Right lobe of liver (tissue), 6 donors: ENCODE measurements at regions not wholly inside any gene's neighbourhood (a gene's known extent, or its start where the extent isn't known, plus 50 kb on each side); places are given as distances from the start of the nearest gene placed in this dataset.
"Not testable (repeated sequence)": the region's sequence is repeated elsewhere in the genome, so short reads cannot be mapped to it uniquely, and the experiment has no call there.

Source experiments
- ATAC-seq, 4 donors: fragments of 200-7000 bp; cut with Tn5 transposase; one replicate each; pipeline ENCODE4 v1.9.1; 2020; ENCODE audit warnings: mild to moderate bottlenecking in 4 of 4, moderate library complexity in 4 of 4
- DNase-seq, 3 donors: peaks; one replicate each; pipeline ENCODE4 v3.0.0-alpha.2; 2020
- H3K27ac ChIP-seq, 3 donors: fragments of 200-600 bp; one replicate each; pipeline ENCODE4 v1.8.0; 2022
- H3K27me3 ChIP-seq, 2 donors: fragments of 200-600 bp; one replicate each; pipeline ENCODE4 v1.8.0; 2022
- H3K36me3 ChIP-seq, 4 donors: fragments of 200-600 bp; sonication (generic) in 1 of 4; one replicate each; pipeline versions ENCODE4 v1.5.1 to v1.8.0; 2017 to 2022; ENCODE audit warnings: control low read depth in 1 of 4
- H3K4me1 ChIP-seq, 4 donors: fragments of 200-600 bp; sonication (generic) in 1 of 4; one replicate each; pipeline versions ENCODE4 v1.5.1 to v1.8.0; 2017 to 2022; ENCODE audit warnings: control low read depth in 1 of 4
- H3K4me3 ChIP-seq, 3 donors: fragments of 200-600 bp; one replicate each; pipeline ENCODE4 v1.8.0; 2022
- H3K9me3 ChIP-seq, 4 donors: fragments of 200-600 bp; sonication (generic) in 1 of 4; one replicate each; pipeline versions ENCODE4 v1.5.1 to v1.8.0; 2017 to 2022; ENCODE audit warnings: control low read depth in 1 of 4
- CTCF ChIP-seq, 4 donors: fragments of 200-600 bp in 3 of 4; fragments of 450-650 bp in 1 of 4; IDR thresholded peaks; one replicate each; pipeline versions ENCODE4 v1.5.1 to v1.8.0; 2016 to 2022; ENCODE audit warnings: antibody characterized with exemption in 4 of 4, mild to moderate bottlenecking in 2 of 4
- POLR2A ChIP-seq: fragments of 450-650 bp; IDR thresholded peaks from one replicate; pipeline ENCODE4 v1.6.1; 2017; ENCODE audit warnings: antibody characterized with exemption, mild to moderate bottlenecking
- WGBS: methylation state at CpG from one replicate; pipeline ENCODE4 v1.1.6; 2018; ENCODE audit warnings: low coverage, low lambda C conversion rate; ENCODE audit not compliant: insufficient coverage; ENCODE audit errors: missing lambda C conversion rate; 5-methylcytosine and 5-hydroxymethylcytosine counted together
- intact Hi-C, 2 donors: fragments of 100-400 bp; cut with DNase I; formaldehyde crosslinking; loops; one replicate each; pipeline versions ENCODE4 v1.11.2 to v1.14.1; 2022
- donor health status: DM: no; HTN: yes; CAD: no.
- donor health status: DM: no; HTN: no; CAD: no.
- donor health status: DM: no; HTN: no; CAD: no.
- donor health status: DM: no; HTN: yes; CAD: no.
- donor health status: DM: no; HTN: yes; CAD: no.

- Histone ChIP-seq H3K27me3 (no peaks in the 10 kb centered on the region), H3K9me3 (no peaks in the 10 kb centered on the region), H3K27ac (no peak overlapping the region), H3K4me1 (no peaks in the 10 kb centered on the region), H3K36me3 (no peaks in the 10 kb centered on the region), H3K4me3 (no peak overlapping the region)
- no peak for TF ChIP-seq POLR2A
- no peak for TF ChIP-seq CTCF (IDR thresholded peaks at IDR 0.05)
- no peak for ATAC-seq
- intact Hi-C loops = no loop called here
- no peak for DNase-seq
- 62% methylated on average over 10 of the region's 11 CpGs for whole genome bisulfite sequencing
Observed at GRCh38 chr17:77042476-77043231, 98.1 kb upstream of the SEC14L1 start.

DNA sequence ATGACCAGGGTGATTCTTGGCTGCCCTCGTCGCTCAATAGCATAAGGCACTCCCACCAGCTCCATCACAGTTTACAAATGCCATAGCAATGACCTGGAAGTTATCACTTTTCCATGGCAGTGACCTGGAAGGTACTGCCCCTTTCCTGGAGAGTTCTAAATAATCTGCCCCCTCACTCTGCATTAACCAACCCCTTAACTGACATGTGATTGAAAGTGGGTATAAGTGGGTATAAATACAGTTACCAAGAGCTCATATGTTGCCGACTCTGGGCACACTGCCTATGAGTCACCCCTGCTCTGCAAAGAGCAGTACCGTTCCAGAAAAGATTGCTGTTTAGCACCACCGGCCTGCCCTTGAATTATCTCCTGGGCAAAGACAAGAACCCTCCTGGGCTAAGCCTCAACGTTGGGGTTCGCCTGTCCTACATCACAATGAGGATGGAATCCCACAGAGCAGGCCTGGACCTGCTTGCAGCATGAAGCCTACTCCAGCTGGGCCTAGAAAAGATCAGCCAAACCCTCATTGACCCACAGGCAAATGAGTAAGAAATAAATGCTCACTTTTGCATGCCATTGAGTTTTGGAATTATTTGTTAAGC lies 95.2 kb upstream of the SEC14L1 start:
- TF ChIP-seq CTCF (IDR thresholded peaks at IDR 0.05) = no peak
- no peaks in the 10 kb centered on the region for H3K36me3 ChIP-seq
- H3K27ac ChIP-seq = no peak overlapping the region
- WGBS = 67% methylated on average over 6 of the region's 7 CpGs
- DNase-seq (no peak), ATAC-seq (no peak)
- H3K9me3 ChIP-seq = no peaks in the 10 kb centered on the region
- intact Hi-C loops = no loop called here
- H3K4me3 ChIP-seq = no peak overlapping the region
- no peaks in the 10 kb centered on the region for H3K4me1 ChIP-seq
- no peaks in the 10 kb centered on the region for H3K27me3 ChIP-seq

- no peak overlapping the region for H3K27ac ChIP-seq
- ATAC-seq (no peak), DNase-seq (no peak)
- no peaks in the 10 kb centered on the region for H3K4me1 ChIP-seq
- intact Hi-C loops = no loop called here
- H3K9me3 ChIP-seq = no peaks in the 10 kb centered on the region
- no peak overlapping the region for H3K4me3 ChIP-seq
- H3K27me3 ChIP-seq = no peaks in the 10 kb centered on the region
- 71% methylated on average over 11 of the region's 12 CpGs for WGBS
- TF ChIP-seq POLR2A (no peak), CTCF (IDR thresholded peaks at IDR 0.05) (no peak)
- no peaks in the 10 kb centered on the region for H3K36me3 ChIP-seq
Observed at GRCh38 chr17:77049440-77049839, 91.3 kb upstream of the SEC14L1 start.

DNA sequence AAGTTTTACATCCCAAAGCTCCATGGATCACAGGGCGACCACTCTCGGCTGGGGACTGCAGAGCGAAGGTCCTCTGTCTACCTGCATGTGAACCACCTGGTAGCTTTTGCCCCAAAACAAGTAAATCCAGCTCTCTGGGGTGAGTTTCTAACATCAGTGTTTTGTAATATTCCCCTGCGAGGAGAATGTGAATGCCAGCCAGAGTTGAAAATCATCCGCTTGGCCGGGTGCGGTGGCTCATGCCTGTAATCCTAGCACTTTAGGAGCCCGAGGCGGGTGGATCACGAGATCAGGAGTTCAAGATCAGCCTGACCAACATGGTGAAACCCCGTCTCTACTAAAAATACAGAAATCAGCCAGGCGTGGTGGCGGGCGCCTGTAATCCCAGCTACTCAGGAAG lies 89.9 kb upstream of the SEC14L1 start:
- H3K9me3 ChIP-seq, H3K4me3 ChIP-seq, H3K27ac ChIP-seq, H3K36me3 ChIP-seq, ATAC-seq, intact Hi-C loops, H3K27me3 ChIP-seq, H3K4me1 ChIP-seq, DNase-seq: not testable (repeated sequence)
- WGBS = 59% methylated on average over 7 of the region's 14 CpGs

- 18% methylated on average over 2 of the region's 10 CpGs for WGBS
- intact Hi-C loops = loop anchor here (5.0 kb wide), 2 partner anchors 183 to 188 kb away; partner anchors contain the start of gene MGAT5B (in 1 of the 2)
- DNase-seq = no peak
- peak in 1 of 4 donors; percentile 6 for ATAC-seq
- Histone ChIP-seq H3K4me1 (no peaks in the 10 kb centered on the region), H3K36me3 (no peaks in the 10 kb centered on the region), H3K27me3 (no peaks in the 10 kb centered on the region), H3K27ac (no peak overlapping the region), H3K4me3 (no peak overlapping the region), H3K9me3 (no peaks in the 10 kb centered on the region)
- TF ChIP-seq POLR2A (no peak), CTCF (IDR thresholded peaks at IDR 0.05) (no peak)
Observed at GRCh38 chr17:77054936-77055335, 85.8 kb upstream of the SEC14L1 start.
